HG03175 (cell line): ENCODE measurements at regions not wholly inside any gene's neighbourhood (a gene's known extent, or its start where the extent isn't known, plus 50 kb on each side); places are given as distances from the start of the nearest gene placed in this dataset.
"Not testable (repeated sequence)": the region's sequence is repeated elsewhere in the genome, so short reads cannot be mapped to it uniquely, and the experiment has no call there.

Experiments
- ATAC-seq: cut with Tn5 transposase; IDR thresholded peaks from one replicate; pipeline ENCODE4 v1.9.1; 2021; ENCODE audit warnings: mild to moderate bottlenecking, moderate library complexity; ENCODE audit not compliant: unreplicated experiment

DNA sequence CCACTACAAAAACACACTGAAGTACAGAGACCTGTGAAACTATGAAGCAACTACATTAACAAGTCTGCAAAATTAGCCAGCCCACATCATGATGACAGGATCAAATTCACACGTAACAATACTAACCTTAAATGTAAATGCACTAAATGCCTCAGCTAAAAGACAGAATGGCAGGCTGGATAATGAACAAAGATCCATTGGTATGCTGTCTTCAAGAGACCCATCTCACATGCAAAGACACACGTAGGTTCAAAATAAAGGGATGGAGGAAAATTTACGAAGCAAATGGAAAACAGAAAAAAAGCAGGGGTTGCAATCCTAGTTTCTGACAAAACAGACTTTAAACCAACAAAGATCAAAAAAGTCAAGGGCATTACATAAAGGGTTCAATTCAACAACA lies 120.1 kb upstream of the OSTN start:
- ATAC-seq, result not testable (repeated sequence)

DNA sequence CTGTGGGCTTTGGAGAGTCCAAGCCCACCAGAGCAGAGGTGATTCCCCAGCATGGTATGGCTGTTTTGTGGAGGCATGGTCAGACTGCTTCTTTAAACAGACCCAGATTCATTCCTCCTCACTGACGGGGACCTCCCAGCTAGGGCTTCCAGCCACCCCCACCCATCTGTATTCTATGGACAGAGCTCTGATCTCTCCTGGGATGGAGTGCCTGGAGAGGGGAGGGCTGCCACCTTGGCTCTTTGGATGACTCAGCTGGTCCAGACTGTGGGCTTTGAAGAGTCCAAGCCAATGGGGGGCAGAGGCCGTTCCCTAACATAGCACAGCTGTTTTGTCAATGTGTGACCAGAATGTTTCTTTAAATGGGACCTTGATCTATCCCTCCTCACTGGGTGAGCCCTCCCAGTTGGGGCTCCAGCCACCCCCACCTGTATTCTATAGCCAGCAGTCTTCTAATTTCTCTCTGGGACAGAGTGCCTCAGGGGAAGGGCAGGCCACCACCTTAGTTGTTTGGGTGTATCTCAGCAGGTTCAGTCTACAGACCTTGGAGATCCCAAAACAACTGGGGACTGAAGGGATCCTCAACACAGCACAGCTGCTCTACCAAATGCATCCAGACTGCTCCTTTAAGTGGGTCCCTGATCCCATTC lies 122.0 kb upstream of the OSTN start:
- no peak for ATAC-seq

DNA sequence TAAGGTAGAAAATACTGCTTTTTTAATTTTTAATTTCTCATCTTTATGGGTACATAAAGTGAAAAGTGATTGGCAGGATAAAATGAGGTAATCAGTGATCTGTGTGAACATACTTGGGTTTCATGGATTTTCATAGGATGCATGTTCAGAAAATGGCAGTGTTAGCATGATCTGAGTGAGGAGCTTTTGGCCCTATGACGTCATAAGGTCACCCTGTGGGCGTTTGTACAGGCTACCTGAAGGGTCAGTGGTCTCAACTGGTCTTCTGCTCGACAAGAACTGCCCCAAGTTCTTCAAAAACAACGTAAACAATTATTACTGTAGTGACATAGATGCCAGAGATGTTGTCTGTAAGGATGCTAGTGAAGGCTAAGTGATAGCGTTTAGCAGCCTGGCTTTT lies 124.5 kb upstream of the OSTN start:
- no peak for ATAC-seq

DNA sequence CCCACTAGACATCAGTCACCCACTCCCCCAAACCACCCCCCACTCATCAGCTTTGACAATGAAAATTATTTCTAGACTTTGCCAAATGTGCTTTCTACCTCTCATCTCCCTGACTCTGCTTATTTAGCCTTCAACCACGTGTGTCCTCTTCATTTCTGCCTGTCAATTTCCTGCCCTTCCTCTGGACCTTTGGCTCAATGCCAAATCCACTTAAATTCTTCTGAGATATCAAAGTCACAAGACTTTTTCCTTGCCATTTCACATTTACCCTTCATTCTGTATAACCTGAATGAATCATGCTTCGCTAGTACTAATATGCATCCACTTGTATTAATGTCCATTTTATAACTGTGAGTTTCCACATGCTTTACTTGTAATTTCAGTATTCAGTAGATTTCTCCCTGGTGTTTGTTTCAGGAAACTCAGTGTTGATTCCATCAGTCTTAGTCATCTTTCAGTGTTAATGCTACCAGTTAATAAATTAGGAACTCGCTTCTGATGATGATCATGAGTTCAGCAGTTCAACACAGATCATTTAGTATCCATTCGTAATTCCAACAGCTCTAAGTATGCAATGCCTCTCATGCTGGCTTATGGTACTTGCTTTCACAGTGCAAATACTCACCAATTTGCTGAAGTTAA lies 128.2 kb upstream of the OSTN start:
- no peak for ATAC-seq

DNA sequence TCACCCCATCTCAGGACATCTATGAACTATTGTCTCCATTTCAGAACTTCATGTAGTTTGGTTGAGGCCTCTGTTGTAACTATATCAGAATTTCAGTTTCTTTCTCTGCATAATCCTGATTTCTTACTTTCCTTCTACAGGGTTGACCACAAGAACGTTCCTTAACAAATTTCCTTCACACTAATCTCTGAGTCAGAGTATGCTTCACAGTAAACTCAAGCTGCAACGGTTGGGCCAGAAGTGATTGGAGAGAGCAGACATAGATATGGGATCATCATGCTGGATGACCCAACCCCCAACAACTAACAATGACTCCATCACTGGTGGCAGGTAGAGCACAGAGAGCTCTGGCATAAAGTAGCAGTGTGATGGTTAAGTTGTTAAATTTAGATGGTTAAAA lies 128.8 kb upstream of the OSTN start:
- no peak for ATAC-seq

DNA sequence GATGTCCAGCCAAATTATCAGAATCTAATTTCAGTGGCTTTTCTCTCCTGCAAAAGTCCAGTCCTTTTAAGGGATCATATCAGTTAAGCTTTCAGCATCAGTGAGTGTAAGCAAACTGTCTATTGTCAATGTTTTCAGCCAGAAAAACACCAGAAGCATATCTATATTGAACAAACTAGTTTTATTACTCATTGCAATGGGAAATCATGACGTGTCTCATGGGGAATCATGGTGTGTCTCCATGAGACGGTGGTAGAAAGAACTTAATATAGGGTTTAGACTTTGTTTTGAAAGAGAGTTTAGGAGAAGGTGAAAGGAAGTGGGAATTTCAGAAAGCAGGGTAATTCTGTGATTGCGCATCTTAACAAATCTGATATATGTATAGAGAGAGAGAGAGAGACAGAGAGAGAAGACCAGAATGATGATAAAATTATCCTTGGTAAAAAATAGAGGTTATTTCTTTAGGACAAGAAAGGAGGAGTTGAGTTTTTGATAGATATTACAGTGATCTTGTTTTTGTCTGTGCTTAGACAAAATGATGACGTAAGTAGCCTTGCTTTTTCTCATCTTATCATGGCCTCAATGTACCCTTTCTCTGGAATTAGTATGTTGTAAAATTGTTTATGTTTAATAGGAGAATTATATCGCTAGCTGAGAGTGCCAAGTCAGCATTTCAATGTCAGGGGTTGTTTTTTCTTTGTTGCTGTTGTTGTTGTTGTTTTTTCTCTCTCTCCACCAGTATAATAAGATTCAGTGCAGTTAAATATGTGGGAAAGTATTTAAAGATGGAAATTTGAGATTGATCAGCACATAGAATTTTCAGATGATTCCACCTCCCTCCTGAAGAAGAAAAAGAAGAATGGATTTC lies 129.9 kb upstream of the OSTN start:
- no peak for ATAC-seq

DNA sequence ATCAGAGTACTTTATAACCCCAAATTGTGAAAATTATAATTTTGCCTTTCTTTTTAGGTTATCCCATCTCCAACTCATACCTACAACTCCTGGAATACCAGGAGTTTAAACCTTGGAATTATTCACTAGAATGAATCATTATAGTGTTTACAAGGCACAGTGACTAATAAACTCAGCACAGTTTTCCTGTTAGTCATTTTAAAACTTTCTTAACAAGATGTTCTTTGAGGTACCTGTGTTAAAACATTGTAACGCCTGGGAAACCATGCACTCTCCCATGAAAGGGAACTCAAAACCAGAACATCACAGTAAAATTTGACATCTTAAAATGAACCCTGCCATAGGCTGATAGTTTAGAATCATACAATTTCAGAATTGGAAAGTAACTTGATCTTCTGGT lies 132.4 kb upstream of the OSTN start:
- ATAC-seq, result no peak

DNA sequence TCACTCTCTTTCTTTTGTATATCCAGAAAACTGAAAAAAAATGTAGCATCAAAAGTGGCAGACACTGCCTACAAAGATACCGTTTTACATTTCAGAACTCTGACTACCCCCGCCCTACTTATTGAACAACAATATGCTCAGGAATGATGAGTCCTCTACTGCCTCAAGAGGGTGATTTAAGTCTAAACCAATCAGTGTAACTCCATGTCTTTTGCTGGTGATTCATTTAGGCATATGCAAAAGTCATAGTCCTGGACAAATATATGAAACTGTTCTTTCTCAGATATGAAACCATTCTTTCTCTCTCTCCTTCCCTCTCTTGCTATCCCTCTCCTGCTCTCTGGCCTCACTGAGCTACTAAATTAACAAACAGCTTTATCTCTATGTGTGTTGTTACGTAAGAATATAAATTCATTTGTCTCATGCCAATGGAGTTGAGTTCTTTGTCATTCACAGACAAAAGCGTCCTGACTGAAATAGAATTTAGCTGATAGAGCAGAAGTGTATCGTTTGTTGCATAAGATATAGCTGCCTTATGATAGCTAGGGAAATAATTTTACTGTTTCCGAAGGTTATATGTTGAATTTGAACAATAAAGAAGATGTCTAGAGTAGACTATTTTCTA lies 133.7 kb upstream of the OSTN start:
- ATAC-seq, result no peak

DNA sequence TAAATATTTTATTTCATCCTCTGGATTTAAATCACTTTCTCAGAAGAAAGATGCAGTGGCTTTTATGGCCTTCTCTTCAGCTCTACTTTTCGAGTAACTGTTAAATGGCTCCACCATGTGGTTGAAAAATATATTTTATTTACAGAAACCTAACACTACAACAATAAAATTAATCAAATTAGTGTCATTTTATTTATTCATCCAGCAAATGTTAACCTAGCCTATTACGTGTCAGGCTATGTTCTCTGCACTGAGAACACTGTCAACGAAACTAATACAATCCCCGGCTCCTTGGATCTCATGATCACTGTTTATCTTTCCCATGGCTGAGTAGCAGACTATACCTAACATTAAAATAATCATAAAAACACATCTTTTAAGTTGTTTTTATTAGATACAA lies 148.0 kb upstream of the OSTN start:
- peak; percentile 60 for ATAC-seq

DNA sequence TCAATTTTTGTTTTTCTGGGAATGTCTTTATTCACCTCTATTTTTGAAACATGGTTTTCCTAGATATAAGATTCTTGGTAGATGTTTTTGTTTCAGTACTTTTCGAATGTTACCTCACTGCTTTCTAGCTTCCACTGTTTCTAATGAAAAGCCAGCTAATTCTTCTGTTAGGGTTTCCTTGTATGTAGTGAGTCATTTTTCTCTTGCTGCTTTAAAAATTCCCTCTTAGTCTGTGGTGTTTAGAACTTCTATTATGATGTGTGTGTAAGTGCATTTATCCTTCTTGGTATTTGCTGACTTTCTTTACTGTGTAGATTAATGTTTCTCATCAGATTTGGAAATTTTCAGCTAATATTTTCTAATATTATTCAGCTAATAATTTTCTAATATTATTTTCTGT lies 151.1 kb upstream of the OSTN start:
- ATAC-seq, result no peak

DNA sequence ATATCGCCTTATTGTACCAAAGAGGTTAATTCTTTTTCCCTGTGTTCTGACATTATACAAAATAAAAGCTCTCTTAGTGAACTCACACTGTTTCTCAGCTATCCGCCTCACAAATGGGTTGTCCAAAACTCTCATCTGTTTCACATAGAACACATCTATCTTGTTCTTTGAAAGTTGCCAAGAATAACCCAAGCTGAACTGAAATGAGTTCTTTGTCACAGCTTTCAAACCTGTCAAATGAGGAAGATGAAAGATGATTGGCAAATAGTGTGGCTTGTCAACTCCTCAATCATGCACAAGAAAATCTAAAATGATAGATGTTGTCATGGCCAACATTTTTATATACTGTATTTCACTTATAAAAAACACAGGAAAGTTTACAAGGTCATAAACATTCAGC lies 168.1 kb upstream of the OSTN start:
- ATAC-seq, result no peak

DNA sequence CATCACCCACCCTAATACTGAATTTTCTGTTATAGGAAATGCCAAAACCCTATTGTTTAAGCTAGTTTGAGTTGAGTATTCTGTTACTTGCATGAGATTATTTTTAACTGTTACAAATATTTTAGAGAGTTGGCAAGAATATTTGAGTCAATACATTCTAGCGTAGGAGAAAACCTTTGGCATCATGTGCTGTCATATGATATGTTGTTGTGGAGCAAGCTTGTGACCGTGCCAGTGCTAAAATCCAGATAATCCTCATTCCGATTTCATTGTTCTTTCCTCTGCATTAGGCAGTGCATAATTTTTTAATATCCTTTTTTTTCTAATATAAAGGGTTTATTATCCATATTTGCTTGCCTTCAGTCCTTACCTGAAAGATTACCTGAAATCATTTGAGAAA lies 168.0 kb upstream of the GMNC start:
- ATAC-seq, result no peak

DNA sequence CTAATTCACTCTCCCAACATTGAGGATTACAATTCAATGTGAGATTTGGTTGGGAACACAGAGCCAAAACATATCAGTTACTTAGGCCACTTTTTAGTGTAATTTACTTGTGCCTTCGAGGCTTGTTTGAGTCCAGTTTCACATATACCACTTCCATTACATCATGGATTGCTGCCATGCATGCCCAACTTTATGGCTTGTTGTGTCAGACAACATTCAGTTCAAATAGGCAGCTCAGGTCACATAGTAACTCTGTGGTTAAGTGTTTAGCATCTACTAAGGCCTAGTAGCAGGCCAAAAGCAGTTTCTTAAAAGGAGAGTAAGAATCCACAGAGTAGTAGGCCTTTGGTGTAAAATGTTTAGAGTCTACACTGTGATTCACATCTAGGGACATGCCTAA lies 164.3 kb upstream of the GMNC start:
- no peak for ATAC-seq

DNA sequence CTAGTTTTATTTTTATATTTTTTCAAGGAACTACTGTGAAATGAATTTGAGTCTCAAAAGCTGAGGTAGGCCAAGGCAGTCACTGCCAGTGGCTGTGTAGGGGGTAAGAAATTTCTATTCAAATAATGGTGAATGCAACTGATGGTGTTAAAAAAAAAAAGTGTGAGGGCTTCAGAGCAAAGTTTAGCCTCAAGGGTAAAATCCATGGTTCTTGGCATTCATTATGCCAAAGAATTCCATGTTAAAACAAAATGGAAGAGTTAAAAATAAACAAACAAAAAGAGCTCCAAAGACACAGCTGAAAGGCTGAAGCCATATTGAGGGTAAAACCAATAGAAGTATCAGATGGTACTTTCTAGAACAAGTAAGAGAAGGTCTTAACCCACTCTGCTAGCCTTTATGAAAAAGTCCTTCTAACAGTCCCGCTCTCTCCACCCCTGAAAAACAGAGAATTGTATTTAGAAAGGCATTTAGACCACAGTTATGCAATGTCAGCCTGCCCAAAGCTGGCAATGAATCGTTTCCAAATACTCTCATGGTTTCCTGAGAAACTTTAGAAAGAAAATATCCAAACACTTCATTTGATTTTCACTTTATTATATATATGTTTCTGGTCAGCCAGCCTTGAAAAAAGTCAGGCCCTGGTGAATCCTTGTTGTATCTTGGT lies 158.4 kb upstream of the GMNC start:
- ATAC-seq, result no peak

DNA sequence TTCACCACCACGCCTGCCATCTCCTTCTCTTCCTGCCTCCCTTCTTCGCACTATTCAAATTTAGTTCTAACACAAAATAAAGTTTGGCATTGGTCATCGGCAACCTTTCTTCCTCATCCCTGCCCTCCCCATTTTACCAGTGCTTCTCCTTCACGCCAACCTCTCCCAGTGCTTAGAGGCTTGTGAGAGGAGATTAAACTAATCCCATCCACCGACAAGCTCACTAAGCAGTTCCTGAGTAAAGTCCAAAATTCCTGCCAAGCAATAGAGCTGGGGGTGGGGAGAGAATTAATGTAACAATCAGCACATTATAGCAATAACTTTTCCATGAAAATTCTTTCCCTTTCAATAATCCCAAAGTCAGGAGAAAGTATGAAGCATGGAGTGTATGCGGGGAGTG lies 157.4 kb upstream of the GMNC start:
- no peak for ATAC-seq

DNA sequence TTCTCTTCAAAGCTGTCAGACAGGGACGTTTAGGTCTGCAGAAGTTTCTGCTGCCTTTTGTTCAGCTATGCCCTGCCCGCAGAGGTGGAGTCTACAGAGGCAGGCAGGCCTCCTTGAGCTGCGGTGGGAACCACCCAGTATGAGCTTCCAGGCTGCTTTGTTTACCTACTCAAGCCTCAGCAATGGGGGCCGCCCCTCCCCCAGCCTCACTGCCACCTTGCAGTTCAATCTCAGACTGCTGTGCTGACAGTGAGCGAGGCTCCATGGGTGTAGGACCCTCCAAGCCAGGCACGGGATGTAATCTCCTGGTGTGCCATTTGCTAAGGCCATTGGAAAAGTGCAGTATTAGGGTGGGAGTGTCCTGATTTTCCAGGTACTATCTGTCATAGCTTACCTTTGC lies 153.5 kb upstream of the GMNC start:
- not testable (repeated sequence) for ATAC-seq

DNA sequence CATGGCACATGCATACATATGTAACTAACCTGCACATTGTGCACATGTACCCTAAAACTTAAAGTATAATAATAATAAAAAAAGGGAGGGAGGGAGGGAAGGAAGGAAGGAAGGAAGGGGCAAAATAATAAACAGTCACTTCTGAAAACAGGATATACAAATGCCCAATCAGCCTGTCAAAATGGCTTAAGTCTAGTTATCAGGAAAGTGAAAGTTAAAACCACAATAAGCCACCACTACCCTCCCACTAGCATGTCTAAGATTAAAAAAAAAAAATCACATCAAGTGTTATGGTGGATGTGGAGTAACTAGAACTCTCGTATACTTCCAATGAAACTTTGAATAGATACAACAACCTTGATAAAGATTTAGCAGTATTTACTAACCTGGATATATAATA lies 145.6 kb upstream of the GMNC start:
- peak; percentile 59 for ATAC-seq

DNA sequence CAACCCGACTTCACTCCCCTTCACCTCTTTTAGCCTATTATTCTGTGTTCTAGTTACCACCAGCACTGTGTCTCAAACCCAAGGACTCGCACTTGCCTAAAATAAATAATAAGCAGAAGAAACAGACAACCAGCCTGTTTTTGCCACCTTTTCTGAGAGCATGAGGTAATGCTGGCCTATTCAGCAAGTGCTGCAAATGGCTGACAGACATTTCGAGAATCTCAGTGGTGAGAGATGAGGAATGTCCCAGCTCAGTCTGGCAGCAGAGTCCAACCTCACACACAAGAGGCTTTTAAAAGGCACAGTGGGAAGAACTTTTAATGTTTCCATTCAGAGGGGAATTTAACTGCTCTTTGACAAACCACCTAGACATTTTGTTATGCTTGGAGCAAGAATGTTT lies 143.3 kb upstream of the GMNC start:
- no peak for ATAC-seq

DNA sequence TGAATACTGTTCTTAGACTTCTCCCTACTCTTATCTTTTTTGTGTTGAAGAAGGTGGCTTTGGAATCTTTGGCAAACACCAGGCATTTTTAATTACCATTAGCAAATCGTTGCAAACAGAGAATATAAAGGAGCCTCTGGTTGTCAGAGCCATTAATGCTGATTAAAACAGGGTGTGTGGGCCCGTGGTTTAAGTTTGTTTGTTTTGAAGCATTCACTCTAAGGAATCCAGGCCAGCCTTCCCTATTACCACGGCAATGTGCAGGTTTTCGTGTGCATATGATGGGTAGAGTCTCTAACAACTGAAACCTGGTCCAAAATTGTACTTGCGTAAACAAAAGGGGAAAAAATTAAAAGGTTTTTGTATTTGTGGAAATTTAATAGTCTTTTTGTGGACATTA lies 141.2 kb upstream of the GMNC start:
- ATAC-seq, result no peak

DNA sequence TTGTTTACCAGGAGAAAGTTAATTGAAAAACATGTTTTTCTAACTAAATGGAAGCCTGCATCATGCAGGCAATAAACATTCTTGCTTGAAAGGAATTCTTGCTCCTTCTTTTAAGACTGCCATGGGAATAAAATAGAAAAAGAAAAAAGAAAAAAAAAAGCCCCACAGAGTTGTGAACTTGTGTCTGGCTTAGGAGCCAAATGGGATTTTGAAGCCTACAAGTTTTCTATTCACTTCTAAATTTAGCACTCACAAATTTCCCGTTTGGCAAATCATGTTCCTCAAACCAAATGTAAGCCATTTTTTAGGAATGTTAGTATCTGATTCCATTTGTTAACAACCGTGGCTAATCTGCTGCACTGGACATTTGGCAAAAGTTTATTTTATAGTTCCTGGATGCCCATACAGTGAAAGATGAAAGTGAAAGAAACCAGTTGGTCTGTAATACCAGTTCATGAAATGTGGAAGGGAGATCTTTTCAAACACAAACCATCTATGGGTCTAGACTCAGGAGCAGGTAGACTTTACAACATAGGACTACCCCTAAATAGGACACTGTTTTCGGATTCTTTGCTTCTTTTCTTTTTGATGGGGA lies 133.8 kb upstream of the GMNC start:
- ATAC-seq, result no peak

DNA sequence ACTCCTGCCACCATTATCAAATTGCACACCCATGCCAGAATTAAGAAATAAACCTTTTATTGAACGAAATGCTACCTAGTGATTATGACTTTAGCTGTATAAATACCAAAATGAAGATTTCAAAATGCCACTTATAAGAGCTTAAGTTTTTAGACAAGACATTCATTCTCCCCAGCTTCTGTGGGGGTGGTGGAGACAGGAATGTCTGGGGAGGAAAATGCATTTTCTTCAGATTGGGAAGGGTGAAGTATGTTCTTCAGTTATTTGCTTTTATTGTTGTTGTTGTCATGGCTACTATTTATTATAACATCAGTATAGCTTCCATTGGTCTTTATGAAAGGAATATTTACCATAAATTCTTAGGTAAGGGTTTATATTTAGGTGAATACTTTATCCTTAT lies 132.7 kb upstream of the GMNC start:
- ATAC-seq, result no peak
